OCI-LY3 (cell line): ENCODE measurements at regions not wholly inside any gene's neighbourhood (a gene's known extent, or its start where the extent isn't known, plus 50 kb on each side); places are given as distances from the start of the nearest gene placed in this dataset.

Experiments used
- H2AFZ ChIP-seq: fragments of 200-600, 300-600 bp; shearing (Covaris generic); 2 replicates; pipeline ENCODE4 v1.6.0; 2014; ENCODE audit warnings: antibody characterized with exemption, low read depth, low read length
- H3K27ac ChIP-seq: fragments of 200-600, 300-600 bp; sonication (generic); 2 replicates; pipeline ENCODE4 v1.5.1; 2014; ENCODE audit warnings: mild to moderate bottlenecking, low read length, moderate library complexity, mixed read lengths
- H3K27me3 ChIP-seq: fragments of 200-600, 300-600 bp; sonication (generic); 2 replicates; pipeline ENCODE4 v1.6.1; 2014; ENCODE audit warnings: low read depth, low read length, mixed read lengths
- H3K36me3 ChIP-seq: fragments of 200-600, 300-600 bp; sonication (generic); replicated peaks from 2 replicates; pipeline ENCODE3; 2014; ENCODE audit warnings: low read depth, low read length, mixed read lengths
- H3K4me1 ChIP-seq: fragments of 300-600, 200-600 bp; sonication (generic); 2 replicates; pipeline ENCODE4 v1.6.1; 2014; ENCODE audit warnings: low read length, mixed read lengths
- H3K4me2 ChIP-seq: fragments of 200-600, 300-600 bp; sonication (generic); 2 replicates; pipeline ENCODE4 v1.6.1; 2014; ENCODE audit warnings: low read length, mixed read lengths
- H3K4me3 ChIP-seq: fragments of 300-600, 200-600 bp; sonication (generic); 2 replicates; pipeline ENCODE4 v1.5.1; 2014; ENCODE audit warnings: antibody characterized with exemption, mild to moderate bottlenecking, low read length, moderate library complexity
- H3K79me2 ChIP-seq: fragments of 300-600, 200-600 bp; shearing (Covaris generic); 2 replicates; pipeline ENCODE4 v1.6.1; 2014; ENCODE audit warnings: mild to moderate bottlenecking, low read length, mixed read lengths
- H3K9ac ChIP-seq: fragments of 300-600, 200-600 bp; shearing (Covaris generic); 2 replicates; pipeline ENCODE4 v1.6.0; 2014; ENCODE audit warnings: mild to moderate bottlenecking, low read length, moderate library complexity
- H3K9me3 ChIP-seq: fragments of 200-600, 300-600 bp; shearing (Covaris generic); 2 replicates; pipeline ENCODE4 v1.6.1; 2014; ENCODE audit warnings: low read length, mixed read lengths; ENCODE audit not compliant: insufficient read depth
- H4K20me1 ChIP-seq: fragments of 200-600, 300-600 bp; sonication (generic); 2 replicates; pipeline ENCODE4 v1.6.1; 2016; ENCODE audit warnings: low read length, mixed read lengths; ENCODE audit not compliant: insufficient read depth
- EZH2phosphoT487 ChIP-seq: fragments of 200-600 bp; shearing (Covaris generic); IDR thresholded peaks from 2 replicates; pipeline ENCODE4 v1.6.1; 2018; ENCODE audit warnings: antibody characterized with exemption, mixed run types, low read depth
- TF ChIP-seq, protein P1 (sequence below): fragments of 200-600, 300-600 bp; sonication (generic); IDR thresholded peaks from 2 replicates; pipeline ENCODE4 v1.5.1; 2014; ENCODE audit warnings: antibody characterized with exemption, low read length, low read depth

DNA sequence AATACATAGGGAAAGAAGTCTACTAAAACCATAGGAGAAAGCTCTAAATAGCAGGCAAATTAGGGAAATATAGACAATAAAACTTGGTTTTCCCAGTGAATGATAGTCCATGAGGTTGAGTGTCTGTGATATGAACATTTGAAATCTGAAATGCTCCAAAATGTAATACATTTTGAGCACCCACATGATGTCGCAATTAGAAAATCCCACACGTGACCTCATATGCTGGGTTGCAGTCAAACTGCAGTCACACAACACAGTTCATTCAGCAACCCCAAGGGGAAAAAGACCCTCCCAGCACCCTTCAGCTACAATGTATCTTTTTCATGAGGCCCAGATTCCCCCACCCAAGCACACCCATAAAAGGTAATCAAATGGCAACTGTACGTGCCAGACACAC, 155.6 kb downstream of the BTC start:
- no peaks in the 10 kb centered on the region for H3K36me3 ChIP-seq
- TF ChIP-seq, protein P1, sequence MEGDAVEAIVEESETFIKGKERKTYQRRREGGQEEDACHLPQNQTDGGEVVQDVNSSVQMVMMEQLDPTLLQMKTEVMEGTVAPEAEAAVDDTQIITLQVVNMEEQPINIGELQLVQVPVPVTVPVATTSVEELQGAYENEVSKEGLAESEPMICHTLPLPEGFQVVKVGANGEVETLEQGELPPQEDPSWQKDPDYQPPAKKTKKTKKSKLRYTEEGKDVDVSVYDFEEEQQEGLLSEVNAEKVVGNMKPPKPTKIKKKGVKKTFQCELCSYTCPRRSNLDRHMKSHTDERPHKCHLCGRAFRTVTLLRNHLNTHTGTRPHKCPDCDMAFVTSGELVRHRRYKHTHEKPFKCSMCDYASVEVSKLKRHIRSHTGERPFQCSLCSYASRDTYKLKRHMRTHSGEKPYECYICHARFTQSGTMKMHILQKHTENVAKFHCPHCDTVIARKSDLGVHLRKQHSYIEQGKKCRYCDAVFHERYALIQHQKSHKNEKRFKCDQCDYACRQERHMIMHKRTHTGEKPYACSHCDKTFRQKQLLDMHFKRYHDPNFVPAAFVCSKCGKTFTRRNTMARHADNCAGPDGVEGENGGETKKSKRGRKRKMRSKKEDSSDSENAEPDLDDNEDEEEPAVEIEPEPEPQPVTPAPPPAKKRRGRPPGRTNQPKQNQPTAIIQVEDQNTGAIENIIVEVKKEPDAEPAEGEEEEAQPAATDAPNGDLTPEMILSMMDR: no peak
- TF ChIP-seq EZH2phosphoT487: no peak
- no peaks in the 10 kb centered on the region for H3K4me1 ChIP-seq
- H3K4me3 ChIP-seq: no peak overlapping the region
- H3K27ac ChIP-seq: no peak overlapping the region
- H3K79me2 ChIP-seq: no peaks in the 10 kb centered on the region
- no peaks in the 10 kb centered on the region for H4K20me1 ChIP-seq
- H3K4me2 ChIP-seq: no peak overlapping the region
- no peaks in the 10 kb centered on the region for H3K27me3 ChIP-seq
- no peaks in the 10 kb centered on the region for H3K9me3 ChIP-seq
- no peak overlapping the region for H2AFZ ChIP-seq
- no peak overlapping the region for H3K9ac ChIP-seq

DNA sequence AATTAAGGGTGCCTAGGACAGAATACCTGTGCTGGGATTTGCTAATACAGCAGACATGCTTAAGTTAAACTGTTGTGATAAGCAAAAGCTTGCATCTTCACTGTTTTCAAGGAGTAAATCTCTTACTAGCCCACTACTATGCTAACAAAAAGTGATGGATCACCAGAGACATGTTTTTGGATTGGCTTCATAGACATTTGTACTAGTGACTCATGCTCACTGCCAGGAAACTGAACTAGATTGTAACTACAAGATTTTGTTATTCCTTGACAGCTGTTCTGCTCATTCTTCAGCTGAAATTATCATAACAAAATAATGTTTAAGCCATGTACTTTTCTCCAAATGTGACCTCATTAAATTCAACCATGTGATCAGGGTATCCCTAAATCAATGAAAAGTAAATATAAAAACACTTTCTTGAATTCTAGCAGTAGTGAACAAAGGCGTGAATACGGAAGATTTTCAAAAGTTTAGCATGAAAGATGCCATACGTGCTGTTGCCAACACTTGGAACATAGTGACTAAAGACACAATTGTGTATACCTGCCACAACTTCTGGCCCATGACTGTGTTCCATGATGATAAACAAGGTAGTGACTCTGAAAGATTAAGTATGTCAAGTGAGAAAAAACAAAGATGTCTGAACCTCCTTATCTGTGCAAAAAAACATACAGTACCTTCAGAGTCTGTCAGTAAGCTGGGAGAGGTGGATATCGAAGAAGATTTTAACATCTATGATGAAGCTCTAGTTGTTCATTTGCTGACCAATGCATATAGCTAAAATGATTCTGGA, 154.0 kb downstream of the BTC start:
- Histone ChIP-seq H4K20me1 (no peaks in the 10 kb centered on the region), H3K79me2 (no peaks in the 10 kb centered on the region), H3K4me2 (no peak overlapping the region), H3K4me3 (no peak overlapping the region), H3K4me1 (no peaks in the 10 kb centered on the region), H3K27ac (no peak overlapping the region), H3K36me3 (no peaks in the 10 kb centered on the region), H2AFZ (no peak overlapping the region), H3K27me3 (no peaks in the 10 kb centered on the region), H3K9ac (no peak overlapping the region), H3K9me3 (no peaks in the 10 kb centered on the region)
- TF ChIP-seq, protein P1: no peak
- TF ChIP-seq EZH2phosphoT487: no peak

DNA sequence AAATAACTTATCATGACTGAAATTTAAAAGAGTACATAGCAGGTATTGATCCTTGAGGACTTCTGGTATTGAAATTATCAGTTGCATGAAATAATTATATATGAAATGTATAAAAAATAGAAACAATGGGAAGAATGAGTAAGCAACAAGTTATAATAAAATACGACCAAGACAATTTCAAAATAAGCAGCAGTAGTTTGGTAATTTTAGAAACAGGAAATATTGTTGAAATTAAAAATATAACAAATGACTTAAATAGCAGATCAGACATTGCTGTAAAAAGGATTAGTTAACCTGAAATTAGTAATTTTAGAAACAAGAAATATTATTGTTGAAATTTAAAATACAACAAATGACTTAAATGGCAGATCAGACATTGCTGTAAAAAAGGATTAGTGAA, 152.3 kb downstream of the BTC start:
- TF ChIP-seq EZH2phosphoT487: no peak
- TF ChIP-seq, protein P1: no peak
- Histone ChIP-seq H3K27me3 (no peaks in the 10 kb centered on the region), H3K36me3 (no peaks in the 10 kb centered on the region), H3K9ac (no peak overlapping the region), H3K4me3 (no peak overlapping the region), H3K79me2 (no peaks in the 10 kb centered on the region), H2AFZ (no peak overlapping the region), H4K20me1 (no peaks in the 10 kb centered on the region), H3K9me3 (no peaks in the 10 kb centered on the region), H3K27ac (no peak overlapping the region), H3K4me1 (no peaks in the 10 kb centered on the region), H3K4me2 (no peak overlapping the region)

DNA sequence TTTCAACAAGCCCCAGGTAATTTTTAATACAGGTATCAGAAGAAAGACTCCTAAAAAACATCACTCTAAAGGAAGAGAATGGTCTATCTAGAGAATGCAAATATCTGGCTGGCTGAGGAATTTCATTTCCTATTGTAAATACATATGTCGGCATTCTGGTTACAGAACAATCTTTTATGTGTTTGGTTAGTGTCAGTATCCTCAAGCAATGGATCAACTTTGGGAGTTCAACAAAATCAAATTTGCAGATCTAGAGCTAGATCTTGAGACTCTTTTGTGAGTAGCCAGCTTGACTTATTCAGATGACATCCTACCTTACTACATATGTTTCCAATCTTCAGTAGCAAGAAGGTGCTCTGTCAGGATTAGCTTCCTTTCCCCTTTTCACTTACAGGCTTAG, 145.1 kb downstream of the BTC start:
- Histone ChIP-seq H3K9ac (no peak overlapping the region), H3K4me3 (no peak overlapping the region), H3K36me3 (no peaks in the 10 kb centered on the region), H3K9me3 (no peaks in the 10 kb centered on the region), H3K27me3 (0 out of 2 replicates have a peak, but pooled peaks cover 6% of the 10 kb centered on the region), H3K4me2 (no peak overlapping the region), H2AFZ (no peak overlapping the region), H3K79me2 (no peaks in the 10 kb centered on the region), H3K27ac (no peak overlapping the region), H4K20me1 (no peaks in the 10 kb centered on the region), H3K4me1 (peaks cover 8% of the 10 kb centered on the region)
- TF ChIP-seq EZH2phosphoT487: no peak
- TF ChIP-seq, protein P1: no peak
